IPS DF 6.9 (cell line): ENCODE measurements at regions not wholly inside any gene's neighbourhood (a gene's known extent, or its start where the extent isn't known, plus 50 kb on each side); places are given as distances from the start of the nearest gene placed in this dataset.

Experiments
- DNase-seq: peaks from one replicate; pipeline ENCODE4 v3.0.0-alpha.2; 2013; ENCODE audit warnings: low read depth, low spot score
- H3K27ac ChIP-seq: one replicate; pipeline ENCODE4 v1.5.1; 2013; ENCODE audit warnings: low read length, control low read depth
- H3K27me3 ChIP-seq: 2 replicates; pipeline ENCODE4 v1.6.1; 2013; ENCODE audit warnings: mild to moderate bottlenecking, low read length; ENCODE audit not compliant: control insufficient read depth, insufficient read depth
- H3K36me3 ChIP-seq: 2 replicates; pipeline ENCODE4 v1.6.1; 2013; ENCODE audit warnings: low read length; ENCODE audit not compliant: control insufficient read depth, insufficient read depth
- H3K4me1 ChIP-seq: 2 replicates; pipeline ENCODE4 v1.6.1; 2013; ENCODE audit warnings: low read length; ENCODE audit not compliant: control insufficient read depth, insufficient read depth
- H3K4me3 ChIP-seq: 2 replicates; pipeline ENCODE4 v1.5.1; 2013; ENCODE audit warnings: mild to moderate bottlenecking, low read length
- H3K9me3 ChIP-seq: 2 replicates; pipeline ENCODE4 v1.6.1; 2013; ENCODE audit warnings: low read length, inconsistent platforms; ENCODE audit not compliant: control insufficient read depth, insufficient read depth
- WGBS: extraction: QIAGEN DNeasy Blood & Tissue Kit; methylation state at CpG from one replicate; pipeline ENCODE4 v1.1.7; 2013; ENCODE audit warnings: mixed read lengths, missing lambda C conversion rate; ENCODE audit not compliant: insufficient read length, insufficient coverage; 5-methylcytosine and 5-hydroxymethylcytosine counted together

- H3K27ac ChIP-seq: no peak overlapping the region
- H3K36me3 ChIP-seq: no peaks in the 10 kb centered on the region
- H3K4me1 ChIP-seq: no peaks in the 10 kb centered on the region
- no peak for DNase-seq
- H3K9me3 ChIP-seq: no peaks in the 10 kb centered on the region
- no CpG with 5 or more reads among the region's 1 CpG for WGBS
- H3K27me3 ChIP-seq: no peaks in the 10 kb centered on the region
- no peak overlapping the region for H3K4me3 ChIP-seq
Measured at GRCh38 chr14:66046035-66046434, 440.1 kb upstream of the CCDC196 start.

- no peaks in the 10 kb centered on the region for H3K27me3 ChIP-seq
- H3K36me3 ChIP-seq: no peaks in the 10 kb centered on the region
- H3K4me3 ChIP-seq: no peak overlapping the region
- DNase-seq: no peak
- H3K4me1 ChIP-seq: no peaks in the 10 kb centered on the region
- no peak overlapping the region for H3K27ac ChIP-seq
- no peaks in the 10 kb centered on the region for H3K9me3 ChIP-seq
- no CpG with 5 or more reads among the region's 1 CpG for WGBS
Measured at GRCh38 chr14:66046591-66046990, 439.6 kb upstream of the CCDC196 start.

- DNase-seq: no peak
- no peaks in the 10 kb centered on the region for H3K4me1 ChIP-seq
- no CpG with 5 or more reads among the region's 5 CpGs for WGBS
- 0 out of 2 replicates have a peak, but pooled peaks cover 2% of the 10 kb centered on the region for H3K9me3 ChIP-seq
- H3K4me3 ChIP-seq: no peak overlapping the region
- no peaks in the 10 kb centered on the region for H3K27me3 ChIP-seq
- H3K27ac ChIP-seq: no peak overlapping the region
- no peaks in the 10 kb centered on the region for H3K36me3 ChIP-seq
Measured at GRCh38 chr14:66056268-66056907, 429.8 kb upstream of the CCDC196 start.

- DNase-seq: no peak
- Histone ChIP-seq H3K4me3 (no peak overlapping the region), H3K4me1 (no peaks in the 10 kb centered on the region), H3K9me3 (0 out of 2 replicates have a peak, but pooled peaks cover 2% of the 10 kb centered on the region), H3K27ac (no peak overlapping the region), H3K27me3 (no peaks in the 10 kb centered on the region), H3K36me3 (no peaks in the 10 kb centered on the region)
- WGBS: no CpG with 5 or more reads among the region's 1 CpG
Measured at GRCh38 chr14:66056926-66057552, 429.1 kb upstream of the CCDC196 start.

- Histone ChIP-seq H3K27ac (no peak overlapping the region), H3K36me3 (no peaks in the 10 kb centered on the region), H3K4me3 (no peak overlapping the region), H3K4me1 (peaks cover 2% of the 10 kb centered on the region; the same call in 1 of the 2 replicates), H3K9me3 (no peaks in the 10 kb centered on the region), H3K27me3 (no peaks in the 10 kb centered on the region)
- WGBS: no CpG with 5 or more reads among the region's 5 CpGs
- no peak for DNase-seq
Measured at GRCh38 chr14:66065188-66065587, 421.0 kb upstream of the CCDC196 start.

GRCh38 chr14:66066981-66067776, 419.0 kb upstream of the CCDC196 start:
- H3K9me3 ChIP-seq: no peaks in the 10 kb centered on the region
- peaks cover 2% of the 10 kb centered on the region; the same call in 1 of the 2 replicates for H3K4me1 ChIP-seq
- no peak overlapping the region for H3K4me3 ChIP-seq
- no peaks in the 10 kb centered on the region for H3K27me3 ChIP-seq
- WGBS: no CpG with 5 or more reads among the region's 9 CpGs
- H3K36me3 ChIP-seq: no peaks in the 10 kb centered on the region
- no peak for DNase-seq
- H3K27ac ChIP-seq: no peak overlapping the region

- H3K9me3 ChIP-seq: no peaks in the 10 kb centered on the region
- WGBS: no CpG with 5 or more reads among the region's 2 CpGs
Measured at GRCh38 chr14:66069036-66069435, 417.1 kb upstream of the CCDC196 start.

GRCh38 chr14:66069830-66070541, 416.2 kb upstream of the CCDC196 start:
- DNase-seq: no peak
- Histone ChIP-seq H3K4me1 (peaks cover 2% of the 10 kb centered on the region; the same call in 1 of the 2 replicates), H3K27ac (no peak overlapping the region), H3K4me3 (no peak overlapping the region), H3K36me3 (no peaks in the 10 kb centered on the region), H3K9me3 (no peaks in the 10 kb centered on the region), H3K27me3 (no peaks in the 10 kb centered on the region)
- WGBS: no CpG with 5 or more reads among the region's 7 CpGs

More at GRCh38 chr14:66069036-66069435, 417.1 kb upstream of the CCDC196 start:
- peaks cover 2% of the 10 kb centered on the region; the same call in 1 of the 2 replicates for H3K4me1 ChIP-seq
- no peak overlapping the region for H3K27ac ChIP-seq
- no peaks in the 10 kb centered on the region for H3K27me3 ChIP-seq
- no peak overlapping the region for H3K4me3 ChIP-seq
- DNase-seq: no peak
- no peaks in the 10 kb centered on the region for H3K36me3 ChIP-seq

GRCh38 chr14:66070542-66071319, 415.4 kb upstream of the CCDC196 start:
- no peak overlapping the region for H3K27ac ChIP-seq
- DNase-seq: peak; percentile 73
- no peak overlapping the region for H3K4me3 ChIP-seq
- no peaks in the 10 kb centered on the region for H3K27me3 ChIP-seq
- H3K36me3 ChIP-seq: no peaks in the 10 kb centered on the region
- 100% methylated on average over 3 of the region's 12 CpGs for WGBS
- peaks cover 2% of the 10 kb centered on the region; the same call in 1 of the 2 replicates for H3K4me1 ChIP-seq
- no peaks in the 10 kb centered on the region for H3K9me3 ChIP-seq
